GM13977 (cell line): ENCODE measurements at regions not wholly inside any gene's neighbourhood (a gene's known extent, or its start where the extent isn't known, plus 50 kb on each side); places are given as distances from the start of the nearest gene placed in this dataset.

Experiments used
- DNase-seq: peaks from one replicate; pipeline ENCODE4 v3.0.0; 2012; ENCODE audit warnings: low spot score
- CTCF ChIP-seq: IDR thresholded peaks from 2 replicates; pipeline ENCODE4 v1.5.1; 2012; ENCODE audit warnings: mild to moderate bottlenecking, control low read depth; ENCODE audit not compliant: insufficient read depth; ENCODE audit errors: extremely low read depth, missing control alignments
- in situ Hi-C: fragments of 300-500 bp; cut with MboI; formaldehyde crosslinking; loops from one replicate; pipeline ENCODE4 v1.12.0; 2022; ENCODE audit warnings: low sequenced_read_pairs, low pct_unique_long_range_greater_than_20kb, mixed read lengths, inconsistent platforms; ENCODE audit not compliant: unreplicated experiment

- no peak for TF ChIP-seq CTCF
- in situ Hi-C loops = no loop called here
- DNase-seq = no peak
Measured at GRCh38 chr3:106631373-106632108, 745.7 kb upstream of the CCDC54 start.

GRCh38 chr3:106635271-106635670, 742.0 kb upstream of the CCDC54 start:
- TF ChIP-seq CTCF = no peak
- in situ Hi-C loops = no loop called here
- no peak for DNase-seq

- no peak for DNase-seq
- in situ Hi-C loops = no loop called here
- no peak for TF ChIP-seq CTCF
Measured at GRCh38 chr3:106635826-106636225, 741.4 kb upstream of the CCDC54 start.

- no peak for DNase-seq
- TF ChIP-seq CTCF = no peak
- in situ Hi-C loops = no loop called here
Measured at GRCh38 chr3:106640353-106640752, 736.9 kb upstream of the CCDC54 start.

GRCh38 chr3:106642161-106642560, 735.1 kb upstream of the CCDC54 start:
- no peak for DNase-seq
- no peak for TF ChIP-seq CTCF
- in situ Hi-C loops = no loop called here

- no peak for DNase-seq
- no peak for TF ChIP-seq CTCF
- in situ Hi-C loops = no loop called here
Measured at GRCh38 chr3:106643684-106644161, 733.5 kb upstream of the CCDC54 start.
